Iris pigment epithelial cell (primary cell): ENCODE measurements at regions not wholly inside any gene's neighbourhood (a gene's known extent, or its start where the extent isn't known, plus 50 kb on each side); places are given as distances from the start of the nearest gene placed in this dataset.
"Not testable (repeated sequence)": the region's sequence is repeated elsewhere in the genome, so short reads cannot be mapped to it uniquely, and the experiment has no call there.

ENCODE experiments used
- DNase-seq: peaks from one replicate; pipeline ENCODE4 v3.0.0-alpha.2; 2011; ENCODE audit warnings: low read depth

- not testable (repeated sequence) for DNase-seq
Observed at GRCh38 chr10:15921423-15921945, 61.2 kb upstream of the MINDY3 start.

- no peak for DNase-seq
Observed at GRCh38 chr10:15931376-15931775, 71.1 kb upstream of the MINDY3 start.

- DNase-seq = peak; percentile 10
Observed at GRCh38 chr10:15939543-15939942, 79.2 kb upstream of the MINDY3 start.

- no peak for DNase-seq
Observed at GRCh38 chr10:15943426-15943825, 83.1 kb upstream of the MINDY3 start.

- DNase-seq = no peak
Observed at GRCh38 chr10:15954188-15954587, 93.9 kb upstream of the MINDY3 start.

- DNase-seq = no peak
Observed at GRCh38 chr10:15960277-15960676, 100.0 kb upstream of the MINDY3 start.

GRCh38 chr10:15972736-15973135, 112.4 kb upstream of the MINDY3 start:
- not testable (repeated sequence) for DNase-seq

- no peak for DNase-seq
Observed at GRCh38 chr10:15985690-15986089, 125.4 kb upstream of the MINDY3 start.

GRCh38 chr10:15990535-15991129, 130.3 kb upstream of the MINDY3 start:
- no peak for DNase-seq

GRCh38 chr10:15997313-15997712, 137.0 kb upstream of the MINDY3 start:
- no peak for DNase-seq

GRCh38 chr10:16001581-16001980, 141.3 kb upstream of the MINDY3 start:
- DNase-seq = no peak

- no peak for DNase-seq
Observed at GRCh38 chr10:16009785-16010184, 149.5 kb upstream of the MINDY3 start.

- DNase-seq = no peak
Observed at GRCh38 chr10:16011548-16011947, 151.2 kb upstream of the MINDY3 start.

- no peak for DNase-seq
Observed at GRCh38 chr10:16014469-16014868, 154.2 kb upstream of the MINDY3 start.

GRCh38 chr10:16016688-16017087, 156.4 kb upstream of the MINDY3 start:
- no peak for DNase-seq

- DNase-seq = no peak
Observed at GRCh38 chr10:16020836-16021235, 160.5 kb upstream of the MINDY3 start.

- not testable (repeated sequence) for DNase-seq
Observed at GRCh38 chr10:16026832-16027231, 166.5 kb upstream of the MINDY3 start.

GRCh38 chr10:16030562-16030961, 170.3 kb upstream of the MINDY3 start:
- no peak for DNase-seq

GRCh38 chr10:16049050-16049449, 188.7 kb upstream of the MINDY3 start:
- DNase-seq = no peak

GRCh38 chr10:16049782-16050181, 189.5 kb upstream of the MINDY3 start:
- DNase-seq = no peak

- DNase-seq = no peak
Observed at GRCh38 chr10:16063350-16063749, 203.0 kb upstream of the MINDY3 start.

- not testable (repeated sequence) for DNase-seq
Observed at GRCh38 chr10:16083551-16083950, 223.2 kb upstream of the MINDY3 start.

GRCh38 chr10:16105082-16105481, 244.8 kb upstream of the MINDY3 start:
- no peak for DNase-seq
